ENCODE measurements at regions not wholly inside any gene's neighbourhood (a gene's known extent, or its start where the extent isn't known, plus 50 kb on each side); places are given as distances from the start of the nearest gene placed in this dataset.

DNA sequence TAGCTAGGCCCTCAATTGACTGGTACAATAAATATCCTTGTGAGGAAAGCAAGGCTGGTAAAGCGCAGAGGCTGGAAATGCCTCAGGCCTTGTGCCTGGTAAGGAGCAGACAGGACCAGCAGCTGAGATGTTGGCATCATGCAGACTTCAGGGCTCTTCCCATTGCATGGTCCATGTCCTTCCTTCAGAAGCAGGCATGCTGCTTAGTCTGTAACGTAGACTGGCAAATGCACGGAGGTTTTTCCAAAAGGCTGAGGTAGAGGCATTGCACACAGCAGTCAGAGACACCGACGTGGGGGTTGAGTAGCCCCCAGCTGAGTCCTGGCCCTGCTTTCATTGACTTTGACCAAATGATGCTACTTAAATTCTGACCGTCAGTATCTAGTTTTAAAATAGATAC lies 87.1 kb downstream of the ADRB2 start:
- no peak for DNase-seq (ENCODE audit: low read depth)

DNA sequence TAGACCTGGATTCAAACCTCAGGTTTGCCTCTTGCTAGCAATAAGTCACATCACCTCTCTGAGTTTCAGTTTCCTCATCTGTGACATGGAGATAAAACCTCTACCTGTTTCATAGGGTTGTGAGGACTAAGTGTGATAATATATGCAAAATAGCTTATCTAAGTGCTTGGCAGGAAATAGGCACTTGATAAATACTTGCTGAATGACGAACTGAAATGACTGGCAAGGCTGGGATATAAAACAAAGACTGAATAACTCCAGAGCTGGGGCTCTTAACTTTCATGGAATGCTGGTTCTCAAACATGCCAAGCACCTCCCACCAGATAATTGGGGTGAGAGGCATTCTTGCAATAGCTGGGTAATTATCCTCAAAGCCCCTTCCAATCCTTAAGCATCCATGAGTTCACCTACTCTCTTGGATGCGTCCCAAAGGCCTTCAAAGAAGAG lies 87.6 kb downstream of the ADRB2 start:
- DNase-seq (ENCODE audit: low read depth): no peak

DNA sequence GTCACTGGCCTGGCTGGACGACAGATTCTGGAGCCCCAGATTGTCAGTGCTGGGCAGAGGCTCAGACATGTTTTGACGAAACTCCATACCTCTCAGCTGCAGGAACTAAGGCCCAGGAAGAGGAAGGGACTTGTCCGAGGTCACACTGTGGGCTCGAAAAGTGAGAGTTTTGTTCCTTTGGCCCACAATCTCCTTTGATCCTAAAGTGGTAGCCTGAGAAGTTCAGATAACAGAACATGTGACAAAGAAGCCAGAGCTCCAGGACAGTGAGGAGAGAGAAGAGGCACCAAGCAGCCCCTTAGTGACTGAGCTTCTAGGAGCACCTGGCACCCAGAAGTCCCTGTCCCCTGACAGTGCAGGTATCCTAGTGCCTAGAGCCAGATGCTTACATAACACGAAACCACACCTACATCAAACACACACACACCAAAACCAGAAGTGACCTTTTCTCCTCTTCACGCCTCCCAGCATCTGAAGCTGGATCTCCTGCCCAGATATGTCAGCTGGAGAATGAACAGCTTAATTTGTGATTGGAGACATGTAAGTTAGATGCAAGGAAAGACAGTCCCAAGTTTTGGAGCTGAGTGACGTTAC lies 88.9 kb downstream of the ADRB2 start:
- DNase-seq (ENCODE audit: low read depth): no peak

DNA sequence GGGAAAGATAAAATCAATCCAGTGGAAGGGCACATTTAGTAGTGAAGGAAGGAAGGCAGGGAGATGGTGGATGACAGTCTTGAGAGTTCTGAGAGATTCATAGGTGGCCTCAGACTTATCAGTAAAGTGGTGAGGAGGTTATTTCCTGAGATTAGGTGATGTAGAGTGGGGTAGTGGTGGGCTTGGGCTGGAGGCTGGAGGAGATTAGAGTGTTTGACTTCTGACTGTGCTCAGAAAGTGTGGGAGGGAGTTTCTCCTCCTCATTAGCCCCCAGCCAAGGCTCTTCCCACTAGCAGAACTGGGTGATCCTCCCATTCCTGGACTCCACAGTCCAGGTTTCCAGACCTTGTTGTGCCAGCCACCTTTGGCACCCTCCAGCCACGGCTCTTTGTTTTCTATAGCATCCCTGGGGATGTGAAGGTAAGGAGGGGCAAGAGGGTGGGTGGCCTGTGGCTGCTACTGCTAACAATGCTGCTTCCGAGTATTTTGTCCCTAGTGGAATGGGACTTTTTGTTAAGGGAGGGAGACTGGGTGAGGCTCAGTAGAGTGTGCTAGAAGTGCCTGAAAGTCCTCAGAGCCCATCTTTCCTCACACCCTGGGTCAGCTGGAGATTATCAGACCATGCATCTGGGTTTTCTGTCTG lies 94.4 kb downstream of the ADRB2 start:
- no peak for DNase-seq (ENCODE audit: low read depth)

DNA sequence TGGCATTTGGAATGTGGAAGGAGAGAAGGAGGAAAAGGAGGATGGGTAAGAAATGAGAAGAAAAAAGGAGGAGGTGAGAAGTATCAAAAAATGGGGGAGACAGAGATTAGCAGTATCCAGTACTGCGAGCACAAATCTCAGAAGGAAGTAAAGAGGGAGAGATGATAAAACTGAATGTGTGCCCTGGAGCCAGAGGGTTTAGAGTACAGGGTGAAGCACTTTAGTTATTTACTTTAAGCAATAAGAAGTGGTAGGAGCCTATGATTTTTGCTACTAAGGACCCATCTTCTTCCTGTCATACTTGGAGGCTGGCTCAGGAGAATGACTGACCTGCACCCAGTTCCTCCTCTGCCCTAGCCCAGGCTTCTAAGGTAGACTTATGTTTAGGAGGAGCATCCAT lies 94.9 kb downstream of the ADRB2 start:
- DNase-seq (ENCODE audit: low read depth): no peak

DNA sequence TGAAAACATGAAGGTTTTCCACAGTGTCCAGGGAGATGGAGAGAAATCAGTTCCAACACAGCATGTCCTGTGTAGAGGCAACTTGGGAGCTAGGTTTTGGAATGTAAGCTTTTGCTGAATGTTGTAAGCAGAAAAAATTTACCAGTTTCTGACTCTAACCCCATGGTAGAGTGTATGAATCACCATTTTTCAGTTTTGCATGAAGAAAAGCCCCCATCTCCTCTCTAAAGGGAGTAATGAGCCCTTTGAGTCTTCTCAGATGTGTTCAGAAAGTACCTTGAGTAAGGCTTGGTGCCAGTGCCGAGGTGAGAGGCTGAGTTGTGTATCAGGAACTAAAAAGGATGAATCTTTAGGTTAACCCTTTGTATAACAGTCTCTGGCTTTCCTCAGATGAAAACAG lies 96.2 kb downstream of the ADRB2 start:
- no peak for DNase-seq (ENCODE audit: low read depth)

DNA sequence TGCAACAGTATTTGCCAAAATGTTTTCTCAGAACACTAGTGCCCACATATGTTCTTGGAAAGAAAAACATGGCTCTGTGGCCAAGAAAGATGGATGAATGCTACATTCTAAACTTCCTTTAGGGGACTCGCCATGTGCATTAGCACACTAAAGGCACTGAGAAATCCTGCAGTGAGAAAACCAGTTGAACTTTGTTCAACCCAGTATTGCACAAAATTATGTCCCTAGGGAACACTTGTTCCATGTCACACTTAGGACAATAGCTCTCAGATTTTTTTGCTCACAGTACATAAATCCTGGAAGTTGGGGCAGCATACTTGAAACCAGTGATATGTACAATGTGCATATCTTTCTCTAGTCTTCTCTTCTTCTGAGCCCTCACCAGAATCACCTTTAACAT lies 96.6 kb downstream of the ADRB2 start:
- no peak for DNase-seq (ENCODE audit: low read depth)

DNA sequence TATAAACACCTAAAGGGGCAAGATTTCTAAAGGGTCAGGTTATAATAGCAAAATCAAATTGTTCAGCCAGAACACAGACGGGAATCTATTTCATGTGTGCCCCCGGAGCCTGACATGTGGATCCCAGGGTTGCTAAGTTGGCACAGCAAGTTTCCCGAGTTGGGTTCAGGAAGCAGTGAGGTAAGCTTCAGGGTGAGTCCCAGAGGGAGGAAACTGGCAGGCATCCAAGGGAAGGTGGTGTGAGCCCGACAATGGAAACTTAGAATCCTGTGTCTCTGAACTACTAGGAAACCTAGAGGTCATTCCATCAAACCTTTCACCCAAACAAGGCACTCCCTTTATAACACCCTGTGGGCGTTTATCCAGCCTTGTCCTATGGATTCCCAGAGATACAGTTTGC lies 98.4 kb downstream of the ADRB2 start:
- DNase-seq (ENCODE audit: low read depth): no peak

DNA sequence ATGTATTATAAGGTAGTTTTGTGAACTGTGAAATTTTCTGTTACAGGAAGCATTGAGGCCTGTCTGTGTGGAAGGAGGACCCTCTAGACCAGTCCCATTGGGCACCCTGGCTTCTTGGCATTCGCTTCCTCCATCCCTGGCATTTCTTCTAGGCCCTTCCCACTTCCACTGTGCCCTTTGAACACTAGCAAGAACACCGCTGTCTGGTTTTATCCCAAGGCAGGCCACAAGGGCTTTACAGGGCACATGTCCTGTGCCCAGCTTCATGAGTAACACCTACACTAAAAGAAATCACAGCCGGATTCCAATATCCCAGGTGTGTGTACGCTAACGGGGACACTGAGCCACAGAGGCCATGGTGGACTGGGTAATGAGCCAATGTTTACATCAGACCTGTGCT lies 99.8 kb downstream of the ADRB2 start:
- no peak for DNase-seq (ENCODE audit: low read depth)

DNA sequence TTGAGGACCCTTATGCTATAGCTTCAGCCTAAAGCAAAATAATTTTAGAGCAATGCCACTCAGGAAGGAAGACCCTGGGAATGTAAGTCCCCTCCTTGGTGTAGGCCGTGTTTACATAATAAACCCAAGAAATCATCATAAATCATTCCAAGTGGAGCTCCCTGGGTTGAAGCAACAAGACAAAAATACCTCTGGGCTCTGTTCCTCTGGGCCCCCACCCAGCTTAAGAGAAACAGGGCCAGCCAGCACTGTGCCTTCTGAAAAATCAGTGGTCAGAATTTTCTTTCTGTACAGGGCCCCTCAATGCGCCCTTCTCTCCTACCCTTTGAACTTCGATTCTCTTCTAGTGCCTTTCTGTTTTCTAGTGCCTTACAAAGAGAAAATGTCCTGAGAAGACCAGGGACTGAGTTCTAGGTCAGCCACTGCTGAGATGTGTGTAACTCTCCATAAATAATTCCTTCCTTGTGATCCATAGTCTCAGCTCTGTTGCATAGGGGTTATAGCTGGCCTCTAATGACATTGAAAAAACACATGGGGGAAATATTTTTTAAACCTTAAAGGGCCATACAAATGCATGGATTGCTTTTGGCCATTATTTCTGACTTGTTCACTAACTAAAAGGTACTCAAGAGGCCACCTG lies 101.0 kb downstream of the ADRB2 start:
- no peak for DNase-seq (ENCODE audit: low read depth)

DNA sequence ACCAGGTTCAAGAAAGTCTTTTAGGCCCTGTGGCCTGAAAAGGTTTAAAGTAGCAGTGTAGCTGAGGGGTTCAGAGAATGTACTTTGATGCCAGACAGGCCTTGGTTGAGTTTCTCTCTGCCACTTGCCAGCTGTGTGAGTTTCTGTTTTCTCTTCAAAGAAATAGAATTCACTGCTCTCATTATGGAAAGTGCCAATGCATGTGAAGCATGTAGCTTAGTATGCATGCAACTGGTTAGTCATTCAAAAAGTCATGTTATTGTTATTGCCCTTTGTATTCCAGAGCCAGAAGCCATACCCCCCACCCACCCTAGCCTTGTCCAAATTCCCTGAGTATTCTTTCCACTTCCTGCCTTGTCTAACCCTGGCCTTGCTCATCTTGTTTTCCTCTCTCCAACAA lies 101.7 kb downstream of the ADRB2 start:
- DNase-seq (ENCODE audit: low read depth): no peak

DNA sequence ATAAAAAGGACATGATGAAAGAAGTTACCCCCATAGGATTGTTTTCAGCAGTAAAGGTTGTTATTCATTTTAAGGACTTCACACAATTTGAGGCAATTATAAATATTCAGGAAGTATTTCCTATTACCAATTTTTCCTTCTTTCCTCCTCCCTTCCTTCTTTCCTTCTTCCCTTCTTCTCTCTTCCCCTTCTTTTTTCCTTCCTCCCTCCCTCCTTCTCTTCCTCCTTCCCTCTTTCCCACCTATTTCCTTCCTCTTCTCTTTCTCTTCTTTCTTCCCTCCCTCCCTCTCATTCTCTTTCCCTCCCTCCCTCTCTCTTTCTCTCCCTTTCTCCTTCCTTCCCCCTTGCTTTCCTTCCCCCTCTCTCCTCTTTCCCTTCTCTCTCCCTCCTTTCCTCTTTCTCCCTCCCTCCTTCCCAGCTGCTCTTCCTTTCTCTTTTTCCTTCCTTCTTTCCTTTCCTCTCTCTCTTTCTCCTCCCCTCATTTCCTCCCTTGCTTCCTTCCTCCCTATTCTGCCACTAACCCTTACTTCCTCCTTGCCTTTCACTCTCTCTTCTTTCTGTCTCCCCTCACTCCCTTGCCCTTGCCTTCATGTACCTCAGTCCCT lies 105.1 kb downstream of the ADRB2 start:
- DNase-seq (ENCODE audit: low read depth): no peak

DNA sequence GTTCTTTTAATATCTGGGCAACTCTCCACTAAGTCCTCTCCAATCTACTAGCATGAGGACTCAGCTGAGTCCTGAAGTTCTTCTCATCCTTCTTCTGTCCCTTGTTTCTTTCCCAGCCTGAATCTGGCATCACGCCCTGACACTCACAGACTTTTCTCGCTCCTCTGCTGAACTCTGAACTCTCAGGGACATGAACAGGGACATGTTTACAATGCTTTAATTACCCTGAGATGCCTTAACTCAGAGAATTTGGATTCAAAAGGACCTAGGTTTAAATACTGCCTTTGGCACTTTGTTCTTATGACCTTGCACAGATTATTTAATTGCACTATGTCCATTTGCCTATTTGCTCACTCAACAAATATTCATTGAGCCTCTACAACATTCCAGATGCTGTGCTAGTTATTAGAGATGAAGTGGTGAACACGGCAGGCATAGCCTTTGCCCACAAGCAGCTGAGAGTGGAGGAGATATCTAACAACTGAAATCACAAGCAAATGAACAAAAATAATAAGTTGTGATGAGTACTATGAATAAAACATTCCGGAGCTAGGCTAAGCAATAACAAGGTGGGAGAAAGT lies 106.0 kb downstream of the ADRB2 start:
- no peak for DNase-seq (ENCODE audit: low read depth)

DNA sequence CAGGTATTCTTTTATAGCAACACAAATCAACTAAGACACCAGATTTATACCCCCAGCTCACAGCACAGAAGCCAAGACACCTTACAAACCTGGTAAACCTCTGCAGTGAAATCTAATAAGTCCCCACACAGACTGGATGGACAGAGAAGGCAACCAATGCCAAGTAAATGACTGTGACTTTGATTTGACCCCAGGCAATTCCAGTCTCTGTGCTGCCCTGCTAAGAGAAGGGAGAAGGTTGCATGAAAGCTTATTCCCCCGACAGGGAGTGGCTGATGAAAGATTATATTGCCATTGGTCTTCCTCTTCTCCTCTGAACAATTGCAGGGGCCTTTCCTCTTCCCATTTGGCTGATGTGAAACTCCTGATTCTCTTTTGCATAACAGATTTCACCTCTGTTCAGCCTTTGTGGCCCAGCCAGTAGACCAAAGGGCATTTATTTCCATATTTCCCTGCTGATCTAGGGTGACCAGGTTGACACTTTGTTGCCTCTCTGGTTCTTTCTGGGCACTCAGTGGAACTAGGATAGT lies 107.6 kb downstream of the ADRB2 start:
- no peak for DNase-seq (ENCODE audit: low read depth)

DNA sequence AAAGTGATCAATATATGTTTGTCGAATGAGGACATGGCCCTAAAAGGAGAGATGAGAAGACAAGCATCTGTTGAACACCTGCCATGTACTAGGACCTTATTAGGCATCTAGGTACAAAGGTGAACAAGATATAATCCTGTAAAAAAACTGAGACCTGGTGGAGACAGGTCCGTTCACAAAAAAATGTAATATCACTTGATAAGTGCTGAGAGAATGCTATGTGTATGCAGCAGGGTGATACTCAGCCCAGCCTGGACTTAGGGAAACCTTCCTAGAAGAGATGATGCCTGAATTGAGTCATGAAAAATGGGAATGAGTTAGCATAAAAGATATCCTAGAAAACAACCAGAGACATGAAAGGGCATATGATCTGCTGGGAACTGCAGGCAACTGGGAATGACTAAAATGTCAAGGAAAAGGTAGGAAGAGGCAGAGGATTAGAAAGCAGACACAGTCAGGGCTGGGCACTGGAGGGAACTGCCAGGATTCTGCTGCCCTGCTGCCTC lies 108.5 kb downstream of the ADRB2 start:
- no peak for DNase-seq (ENCODE audit: low read depth)

DNA sequence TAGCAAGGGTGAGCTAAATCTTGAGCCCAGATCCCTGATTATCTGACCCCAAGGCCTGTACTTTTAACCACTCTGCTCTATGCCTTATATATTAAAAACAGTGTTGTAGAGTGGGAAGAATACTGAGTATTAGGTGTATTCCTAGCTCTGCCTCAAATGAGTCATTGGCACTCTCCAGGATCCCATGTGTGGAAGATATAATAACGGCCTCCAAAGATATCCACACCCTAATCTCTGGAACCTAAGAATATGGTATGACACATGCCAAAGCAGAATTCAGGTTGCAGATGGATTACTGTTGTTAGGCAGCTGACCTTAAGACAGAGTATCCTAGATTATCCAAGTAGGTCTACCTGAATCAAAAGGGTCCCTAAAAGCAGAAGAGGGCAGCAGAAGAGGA lies 110.8 kb downstream of the ADRB2 start:
- no peak for DNase-seq (ENCODE audit: low read depth)

DNA sequence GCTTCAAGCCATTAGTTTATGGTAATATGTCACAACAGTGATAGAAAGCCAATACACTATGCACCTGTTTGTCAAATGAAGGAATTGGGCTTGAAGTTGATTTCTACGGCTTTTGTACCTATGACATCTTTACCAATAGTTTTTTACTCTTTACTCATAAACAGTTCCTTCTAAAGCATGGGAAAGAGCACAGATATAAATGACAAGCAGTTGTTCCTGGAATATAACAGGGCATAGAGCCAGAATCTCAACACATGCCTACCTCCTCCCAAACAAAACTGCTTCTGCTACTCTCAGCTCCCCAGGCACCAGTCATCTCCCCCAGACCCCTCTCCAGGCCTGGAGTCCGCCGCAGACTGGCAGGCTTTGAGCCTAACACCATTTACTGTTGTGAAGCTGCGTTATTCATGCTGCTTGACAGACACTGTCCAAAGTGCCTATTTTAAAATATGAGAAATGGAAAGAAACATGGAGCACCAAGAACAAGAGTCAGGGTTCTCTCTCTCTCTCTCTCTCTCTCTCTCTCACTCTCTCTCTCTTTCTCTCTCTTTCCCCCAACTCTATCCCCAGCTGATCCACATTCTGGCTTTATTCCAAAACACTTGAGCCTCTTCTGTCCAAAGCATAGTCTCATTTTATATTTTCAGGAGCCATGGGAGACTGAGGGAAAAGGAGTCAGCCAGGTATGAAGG lies 111.6 kb downstream of the ADRB2 start:
- no peak for DNase-seq (ENCODE audit: low read depth)

DNA sequence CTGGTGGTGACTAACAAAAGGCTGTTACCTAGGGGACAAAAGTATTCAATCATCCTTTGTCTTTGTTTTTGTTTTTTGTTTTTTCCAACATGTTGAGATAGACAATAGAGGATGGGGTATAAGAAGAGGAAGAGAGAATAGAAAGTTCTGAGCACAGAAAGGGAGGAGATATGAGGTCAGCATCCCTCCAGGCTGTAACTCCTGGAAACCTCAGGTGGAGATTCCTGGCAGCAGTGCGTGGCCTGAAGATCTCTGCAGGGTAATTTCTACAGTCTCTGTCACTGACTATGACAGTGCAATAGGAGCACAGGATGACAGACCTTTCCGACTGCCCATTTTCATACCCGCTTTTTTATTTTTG lies 112.1 kb downstream of the ADRB2 start:
- no peak for DNase-seq (ENCODE audit: low read depth)

DNA sequence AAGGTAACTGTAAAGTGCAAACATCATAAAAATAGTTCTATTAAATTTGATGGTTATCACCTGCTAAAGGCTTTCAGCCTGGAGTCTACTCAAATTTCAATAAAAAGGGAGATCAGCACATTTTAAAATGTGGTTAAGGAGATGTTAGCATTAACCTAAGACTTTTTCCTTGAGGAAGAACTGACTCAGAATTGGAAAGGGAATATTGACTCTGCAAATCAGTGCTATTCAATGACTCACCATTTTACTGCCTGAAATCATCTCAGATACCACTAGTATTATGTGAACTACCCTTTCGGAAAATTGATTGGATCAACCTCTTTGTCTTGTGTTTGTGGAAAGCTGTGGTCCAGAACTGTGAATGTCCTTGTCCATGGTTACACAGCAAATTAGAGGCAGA lies 113.3 kb downstream of the ADRB2 start:
- DNase-seq (ENCODE audit: low read depth): no peak

DNA sequence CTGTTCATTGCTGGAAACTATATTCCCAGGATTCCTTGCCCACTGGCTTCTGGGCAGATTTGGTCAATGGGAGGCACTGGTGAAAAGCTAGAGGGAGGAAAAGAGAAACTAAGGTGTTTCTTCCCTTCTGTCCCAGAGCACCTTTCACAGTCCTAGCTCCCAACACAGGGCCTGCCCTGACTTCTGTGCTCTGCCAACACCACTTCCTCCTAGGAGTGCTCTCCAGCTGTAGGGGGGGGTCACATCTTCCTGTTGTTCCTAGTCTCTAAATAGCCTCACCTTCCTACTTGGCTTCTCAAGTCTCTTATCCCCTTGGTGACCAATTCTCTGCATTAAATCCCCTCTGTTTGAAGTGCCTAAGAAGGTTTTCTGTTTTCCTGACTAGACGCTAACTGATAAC lies 115.4 kb downstream of the ADRB2 start:
- DNase-seq (ENCODE audit: low read depth): no peak

DNA sequence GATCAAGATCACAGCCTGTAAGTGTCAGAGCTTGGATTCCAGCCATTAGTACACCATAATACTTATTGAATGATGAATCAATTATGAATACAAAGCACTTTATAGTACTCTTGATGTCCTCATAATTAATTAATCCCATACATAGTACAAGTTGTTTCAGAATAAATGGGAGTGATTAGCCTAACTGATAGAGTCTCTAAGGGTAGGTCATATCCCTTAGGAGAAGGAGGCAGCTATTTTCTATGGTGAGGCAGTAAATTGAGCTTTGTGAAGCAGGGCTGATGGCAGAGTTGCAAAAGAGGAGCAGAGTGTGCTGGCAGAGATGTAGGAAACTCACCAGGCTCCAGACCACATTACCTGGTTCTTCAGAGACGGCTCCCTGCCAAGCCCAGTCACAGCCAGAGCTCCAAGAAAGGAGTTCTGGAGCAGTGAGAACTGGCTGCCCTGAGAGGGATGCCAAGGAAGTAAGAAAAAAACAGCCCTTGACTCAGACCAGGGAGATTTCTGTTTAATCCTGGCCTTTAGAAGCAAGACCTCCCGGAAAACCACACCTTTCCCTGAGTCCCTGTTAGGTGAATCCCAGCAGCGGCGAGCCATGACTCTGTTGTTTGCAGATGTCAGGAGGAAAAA lies 112.9 kb downstream of the SH3TC2 start:
- DNase-seq (ENCODE audit: low read depth): no peak

DNA sequence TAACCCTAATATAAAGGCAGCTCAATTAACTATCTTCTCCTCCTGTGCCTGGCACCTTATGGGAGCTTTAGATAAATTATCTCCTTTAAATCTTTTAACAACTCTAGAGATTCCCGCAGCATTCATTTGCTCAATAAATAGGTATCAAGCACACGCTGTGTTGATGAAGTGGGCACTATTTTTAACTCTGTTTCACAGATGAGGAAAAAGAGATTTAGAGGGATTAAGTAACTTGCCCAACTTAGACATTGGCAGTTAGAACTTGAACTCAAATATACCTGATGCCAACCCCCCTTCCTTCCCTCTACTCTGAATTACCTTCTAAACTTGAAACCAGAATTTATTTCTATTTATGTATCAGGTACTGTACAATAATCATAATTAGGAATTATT lies 112.4 kb downstream of the SH3TC2 start:
- DNase-seq (ENCODE audit: low read depth): no peak
